ENCODE measurements at regions not wholly inside any gene's neighbourhood (a gene's known extent, or its start where the extent isn't known, plus 50 kb on each side); places are given as distances from the start of the nearest gene placed in this dataset.

- WGBS, 2 donors = 78 to 79% methylated on average over 7 of the region's 7 CpGs
- no peaks in the 10 kb centered on the region for H3K27me3 ChIP-seq
- H3K9me3 ChIP-seq = no peaks in the 10 kb centered on the region
- no peak for DNase-seq
- TF ChIP-seq CTCF (IDR thresholded peaks at IDR 0.05) = no peak
- no peak for TF ChIP-seq POLR2AphosphoS5 (IDR thresholded peaks at IDR 0.05)
- TF ChIP-seq EP300 (IDR thresholded peaks at IDR 0.05) = no peak
- TF ChIP-seq POLR2A (IDR thresholded peaks at IDR 0.05) = no peak
- peak overlapping the region in 1 of 4 donors; percentile 24 for H3K27ac ChIP-seq
- H3K4me3 ChIP-seq = no peak overlapping the region
- peak in 1 of 2 donors; percentile 69 for ATAC-seq (ENCODE audit: low FRiP score in 2 of 2)
- no peaks in the 10 kb centered on the region for H3K36me3 ChIP-seq
- H3K4me1 ChIP-seq = no peaks in the 10 kb centered on the region
Measured at GRCh38 chr13:51006067-51006845, 96.7 kb downstream of the RNASEH2B start.

Small RNAs in the stretch of these regions (small RNA-seq; reads per million reads assigned to genes)
- gene RNA5SP29 = 0 reads per million in 4 donors

Data from upper lobe of left lung (tissue), 6 donors.